ENCODE measurements at regions not wholly inside any gene's neighbourhood (a gene's known extent, or its start where the extent isn't known, plus 50 kb on each side); places are given as distances from the start of the nearest gene placed in this dataset.
A peak's percentile ranks its signal among the peaks of the same experiment; 100 is the strongest.

- DNase-seq (ENCODE audit: low read depth): no peak
These were observed 55.4 kb downstream of the XCL1 start for GRCh38 chr1:168631671-168632400.

GRCh38 chr1:168634951-168635532 lies 58.6 kb downstream of the XCL1 start:
- peak; percentile 7 for DNase-seq (ENCODE audit: low read depth)

GRCh38 chr1:168636200-168636599 lies 59.8 kb downstream of the XCL1 start:
- peak; percentile 37 for DNase-seq (ENCODE audit: low read depth)

GRCh38 chr1:168636642-168637111 lies 60.3 kb downstream of the XCL1 start:
- peak; percentile 59 for DNase-seq (ENCODE audit: low read depth)

- peak; percentile 62 for DNase-seq (ENCODE audit: low read depth)
These were observed 61.1 kb downstream of the XCL1 start for GRCh38 chr1:168637350-168637991.

GRCh38 chr1:168638884-168639283 lies 62.5 kb downstream of the XCL1 start:
- DNase-seq (ENCODE audit: low read depth): no peak

GRCh38 chr1:168640182-168640581 lies 63.8 kb downstream of the XCL1 start:
- no peak for DNase-seq (ENCODE audit: low read depth)

GRCh38 chr1:168640836-168641235 lies 64.4 kb downstream of the XCL1 start:
- DNase-seq (ENCODE audit: low read depth): no peak

GRCh38 chr1:168643152-168643551 lies 66.7 kb downstream of the XCL1 start:
- peak; percentile 98 for DNase-seq (ENCODE audit: low read depth)
